Right lobe of liver (tissue), 6 donors: ENCODE measurements at regions not wholly inside any gene's neighbourhood (a gene's known extent, or its start where the extent isn't known, plus 50 kb on each side); places are given as distances from the start of the nearest gene placed in this dataset.

Experiments
- ATAC-seq, 4 donors: fragments of 200-7000 bp; cut with Tn5 transposase; one replicate each; pipeline ENCODE4 v1.9.1; 2020; ENCODE audit warnings: mild to moderate bottlenecking in 4 of 4, moderate library complexity in 4 of 4
- DNase-seq, 3 donors: peaks; one replicate each; pipeline ENCODE4 v3.0.0-alpha.2; 2020
- H3K27ac ChIP-seq, 3 donors: fragments of 200-600 bp; one replicate each; pipeline ENCODE4 v1.8.0; 2022
- H3K27me3 ChIP-seq, 2 donors: fragments of 200-600 bp; one replicate each; pipeline ENCODE4 v1.8.0; 2022
- H3K36me3 ChIP-seq, 4 donors: fragments of 200-600 bp; sonication (generic) in 1 of 4; one replicate each; pipeline versions ENCODE4 v1.5.1 to v1.8.0; 2017 to 2022; ENCODE audit warnings: control low read depth in 1 of 4
- H3K4me1 ChIP-seq, 4 donors: fragments of 200-600 bp; sonication (generic) in 1 of 4; one replicate each; pipeline versions ENCODE4 v1.5.1 to v1.8.0; 2017 to 2022; ENCODE audit warnings: control low read depth in 1 of 4
- H3K4me3 ChIP-seq, 3 donors: fragments of 200-600 bp; one replicate each; pipeline ENCODE4 v1.8.0; 2022
- H3K9me3 ChIP-seq, 4 donors: fragments of 200-600 bp; sonication (generic) in 1 of 4; one replicate each; pipeline versions ENCODE4 v1.5.1 to v1.8.0; 2017 to 2022; ENCODE audit warnings: control low read depth in 1 of 4
- POLR2A ChIP-seq: fragments of 450-650 bp; IDR thresholded peaks from one replicate; pipeline ENCODE4 v1.6.1; 2017; ENCODE audit warnings: antibody characterized with exemption, mild to moderate bottlenecking
- WGBS: methylation state at CpG from one replicate; pipeline ENCODE4 v1.1.6; 2018; ENCODE audit warnings: low coverage, low lambda C conversion rate; ENCODE audit not compliant: insufficient coverage; ENCODE audit errors: missing lambda C conversion rate; 5-methylcytosine and 5-hydroxymethylcytosine counted together
- intact Hi-C, 2 donors: fragments of 100-400 bp; cut with DNase I; formaldehyde crosslinking; loops; one replicate each; pipeline versions ENCODE4 v1.11.2 to v1.14.1; 2022
- TF ChIP-seq, protein P1 (sequence below), 4 donors: fragments of 200-600 bp in 3 of 4; fragments of 450-650 bp in 1 of 4; IDR thresholded peaks; one replicate each; pipeline versions ENCODE4 v1.5.1 to v1.8.0; 2016 to 2022; ENCODE audit warnings: antibody characterized with exemption in 4 of 4, mild to moderate bottlenecking in 2 of 4
- donor health status: DM: no; HTN: yes; CAD: no.
- donor health status: DM: no; HTN: no; CAD: no.
- donor health status: DM: no; HTN: no; CAD: no.
- donor health status: DM: no; HTN: yes; CAD: no.
- donor health status: DM: no; HTN: yes; CAD: no.

DNA sequence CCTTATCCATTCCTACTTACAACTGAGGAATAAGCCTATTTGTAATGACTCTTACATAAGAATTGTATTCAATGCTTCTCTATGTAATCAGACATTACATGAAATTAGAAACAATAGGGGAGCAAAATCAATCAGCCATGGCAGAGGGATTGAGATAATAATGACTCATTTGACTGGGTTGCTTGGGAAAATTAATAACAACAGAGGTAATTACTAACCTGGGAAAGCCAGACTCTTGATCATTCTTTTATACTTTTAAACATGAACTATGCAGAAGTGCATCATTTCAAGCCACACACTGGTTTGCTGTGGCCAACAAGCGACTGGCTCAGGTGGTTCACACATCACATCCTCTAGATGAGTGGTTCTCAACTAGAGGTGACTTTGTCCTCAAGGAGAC, 126.3 kb upstream of the CRBN start:
- Histone ChIP-seq H3K4me3 (no peak overlapping the region), H3K36me3 (no peaks in the 10 kb centered on the region), H3K4me1 (no peaks in the 10 kb centered on the region), H3K27me3 (no peaks in the 10 kb centered on the region), H3K9me3 (no peaks in the 10 kb centered on the region), H3K27ac (no peak overlapping the region)
- intact Hi-C loops = no loop called here
- TF ChIP-seq, protein P1, sequence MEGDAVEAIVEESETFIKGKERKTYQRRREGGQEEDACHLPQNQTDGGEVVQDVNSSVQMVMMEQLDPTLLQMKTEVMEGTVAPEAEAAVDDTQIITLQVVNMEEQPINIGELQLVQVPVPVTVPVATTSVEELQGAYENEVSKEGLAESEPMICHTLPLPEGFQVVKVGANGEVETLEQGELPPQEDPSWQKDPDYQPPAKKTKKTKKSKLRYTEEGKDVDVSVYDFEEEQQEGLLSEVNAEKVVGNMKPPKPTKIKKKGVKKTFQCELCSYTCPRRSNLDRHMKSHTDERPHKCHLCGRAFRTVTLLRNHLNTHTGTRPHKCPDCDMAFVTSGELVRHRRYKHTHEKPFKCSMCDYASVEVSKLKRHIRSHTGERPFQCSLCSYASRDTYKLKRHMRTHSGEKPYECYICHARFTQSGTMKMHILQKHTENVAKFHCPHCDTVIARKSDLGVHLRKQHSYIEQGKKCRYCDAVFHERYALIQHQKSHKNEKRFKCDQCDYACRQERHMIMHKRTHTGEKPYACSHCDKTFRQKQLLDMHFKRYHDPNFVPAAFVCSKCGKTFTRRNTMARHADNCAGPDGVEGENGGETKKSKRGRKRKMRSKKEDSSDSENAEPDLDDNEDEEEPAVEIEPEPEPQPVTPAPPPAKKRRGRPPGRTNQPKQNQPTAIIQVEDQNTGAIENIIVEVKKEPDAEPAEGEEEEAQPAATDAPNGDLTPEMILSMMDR (IDR thresholded peaks at IDR 0.05) = no peak
- no peak for TF ChIP-seq POLR2A
- DNase-seq (no peak), ATAC-seq (no peak)
- WGBS = 70% methylated on average over 1 of the region's 1 CpG

DNA sequence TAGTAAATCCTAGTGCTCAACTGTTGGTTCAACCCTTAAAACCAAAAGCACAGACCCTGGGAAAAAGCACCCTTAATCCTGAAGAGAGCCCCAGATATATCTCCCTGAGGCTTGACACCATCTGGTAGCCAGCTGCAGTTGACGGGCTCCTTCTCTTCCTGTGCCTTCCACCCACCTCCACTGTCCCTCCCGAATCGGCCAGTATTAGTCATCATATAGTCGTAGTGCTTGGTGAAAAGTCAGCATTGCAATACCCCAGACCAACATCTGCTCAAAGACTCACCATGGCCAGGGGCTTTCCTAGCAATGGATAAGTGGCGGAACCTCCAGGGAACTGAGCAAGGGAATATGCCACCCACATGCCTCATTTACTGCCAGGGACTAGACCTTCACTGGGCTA, 125.6 kb upstream of the CRBN start:
- 48% methylated on average over 5 of the region's 5 CpGs for WGBS
- intact Hi-C loops = no loop called here

DNA sequence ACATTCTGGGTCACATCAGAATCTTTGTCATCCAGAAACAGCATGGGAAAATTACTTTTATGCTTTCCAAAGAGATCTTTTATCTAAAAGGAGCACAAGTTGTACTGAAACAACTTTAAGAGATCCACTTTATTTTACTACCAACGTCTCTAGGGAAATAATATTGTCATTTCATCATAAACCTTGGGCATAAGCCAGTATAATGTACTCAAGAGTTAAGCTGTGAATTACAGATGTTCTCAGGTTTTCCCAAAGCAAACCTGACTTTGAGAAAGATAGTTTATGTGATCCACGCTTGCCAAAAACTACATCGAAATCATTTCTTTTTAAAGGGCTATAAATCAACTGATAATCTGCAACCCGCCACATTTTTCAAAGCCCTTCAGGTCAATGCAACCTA, 124.1 kb upstream of the CRBN start:
- 43% methylated on average over 4 of the region's 4 CpGs for WGBS
- Histone ChIP-seq H3K9me3 (no peaks in the 10 kb centered on the region), H3K4me3 (no peak overlapping the region), H3K27ac (no peak overlapping the region), H3K36me3 (no peaks in the 10 kb centered on the region), H3K4me1 (no peaks in the 10 kb centered on the region), H3K27me3 (no peaks in the 10 kb centered on the region)
- TF ChIP-seq POLR2A = no peak
- TF ChIP-seq, protein P1 (IDR thresholded peaks at IDR 0.05) = no peak
- DNase-seq (no peak), ATAC-seq (no peak)
- intact Hi-C loops = no loop called here

More for the DNA sequence above, 125.6 kb upstream of the CRBN start:
- no peak for ATAC-seq
- no peak for DNase-seq
- no peak overlapping the region for H3K27ac ChIP-seq
- TF ChIP-seq, protein P1 (IDR thresholded peaks at IDR 0.05) = no peak
- TF ChIP-seq POLR2A = no peak
- H3K27me3 ChIP-seq = no peaks in the 10 kb centered on the region
- no peaks in the 10 kb centered on the region for H3K36me3 ChIP-seq
- H3K9me3 ChIP-seq = no peaks in the 10 kb centered on the region
- H3K4me1 ChIP-seq = no peaks in the 10 kb centered on the region
- H3K4me3 ChIP-seq = no peak overlapping the region

DNA sequence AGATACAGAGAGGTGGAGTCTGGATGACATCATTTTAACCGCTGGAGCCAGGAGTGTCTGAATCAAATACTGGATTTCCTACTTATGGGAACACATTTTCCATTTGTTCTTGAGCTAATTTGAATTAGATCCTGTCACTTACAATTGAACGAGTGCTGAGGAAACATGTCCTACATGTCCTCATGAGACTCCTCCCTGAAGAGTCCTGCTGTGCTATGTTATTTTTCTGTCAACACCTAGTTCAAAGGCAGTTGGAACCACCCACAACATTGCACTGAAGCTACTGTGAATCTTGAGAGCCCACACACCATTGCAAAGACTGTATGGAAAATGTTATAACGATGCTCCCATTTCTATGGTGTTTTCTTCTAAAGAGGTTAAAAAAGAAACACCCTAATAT, 123.5 kb upstream of the CRBN start:
- no peak for ATAC-seq
- Histone ChIP-seq H3K4me3 (no peak overlapping the region), H3K9me3 (no peaks in the 10 kb centered on the region), H3K4me1 (no peaks in the 10 kb centered on the region), H3K36me3 (no peaks in the 10 kb centered on the region), H3K27ac (no peak overlapping the region), H3K27me3 (no peaks in the 10 kb centered on the region)
- DNase-seq = no peak
- intact Hi-C loops = no loop called here
- 40% methylated on average over 3 of the region's 3 CpGs for WGBS
- TF ChIP-seq, protein P1 (IDR thresholded peaks at IDR 0.05) = no peak
- TF ChIP-seq POLR2A = no peak

DNA sequence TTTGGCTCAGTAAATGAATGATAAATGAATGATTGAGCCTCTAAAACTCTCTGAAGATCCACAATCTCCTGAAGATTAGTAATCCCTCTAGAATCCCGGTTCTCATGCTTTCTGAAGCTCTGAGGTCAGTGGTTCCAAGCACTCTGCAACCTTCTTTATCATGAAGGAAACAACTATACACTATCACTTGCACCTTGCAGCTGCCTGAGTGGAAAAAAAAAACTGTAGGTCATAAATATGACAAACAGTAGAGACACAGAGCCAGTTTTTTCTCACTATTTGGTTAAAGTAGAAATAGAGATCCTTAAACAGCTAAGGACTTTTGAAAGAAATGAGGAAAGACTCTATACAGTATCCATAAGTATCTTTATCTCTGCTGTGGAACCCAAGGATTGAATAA, 122.0 kb upstream of the CRBN start:
- no peak for TF ChIP-seq POLR2A
- TF ChIP-seq, protein P1 (IDR thresholded peaks at IDR 0.05) = no peak
- no peaks in the 10 kb centered on the region for H3K27me3 ChIP-seq
- H3K9me3 ChIP-seq = no peaks in the 10 kb centered on the region
- WGBS = 60% methylated on average over 1 of the region's 1 CpG
- DNase-seq (no peak), ATAC-seq (no peak)
- H3K36me3 ChIP-seq = no peaks in the 10 kb centered on the region
- no peak overlapping the region for H3K4me3 ChIP-seq
- intact Hi-C loops = no loop called here
- no peak overlapping the region for H3K27ac ChIP-seq
- H3K4me1 ChIP-seq = no peaks in the 10 kb centered on the region
